GM18951 (cell line): ENCODE measurements at regions not wholly inside any gene's neighbourhood (a gene's known extent, or its start where the extent isn't known, plus 50 kb on each side); places are given as distances from the start of the nearest gene placed in this dataset.
"Not testable (repeated sequence)": the region's sequence is repeated elsewhere in the genome, so short reads cannot be mapped to it uniquely, and the experiment has no call there.

Experiments used
- POLR2A ChIP-seq: IDR thresholded peaks from 4 replicates; pipeline ENCODE4 v1.6.1; 2011; ENCODE audit warnings: mild to moderate bottlenecking; ENCODE audit not compliant: insufficient read length, insufficient read depth; ENCODE audit errors: extremely low read depth
- in situ Hi-C: fragments of 300-500 bp; cut with MboI; formaldehyde crosslinking; loops from one replicate; pipeline ENCODE4 v1.12.0; 2022; ENCODE audit warnings: low sequenced_read_pairs, mixed read lengths, inconsistent platforms; ENCODE audit not compliant: unreplicated experiment

DNA sequence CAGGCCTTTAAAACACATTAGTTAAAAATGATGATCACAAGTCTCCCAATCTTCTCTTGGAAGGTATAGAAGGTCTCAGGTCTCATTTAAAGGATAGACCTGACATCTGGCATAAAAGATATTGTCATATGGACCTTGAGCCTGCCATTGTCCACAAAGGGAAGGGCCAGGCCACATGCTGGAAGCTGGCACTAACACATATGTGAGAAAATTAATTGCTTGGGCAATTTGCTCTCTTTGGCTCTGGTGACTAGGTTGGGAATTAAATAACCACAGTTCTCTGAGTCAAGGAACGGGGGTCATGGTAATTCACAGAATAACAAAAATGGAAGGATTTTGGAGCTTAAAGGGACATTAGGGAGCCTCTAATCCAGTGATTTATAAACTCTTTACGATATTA, 727.3 kb downstream of the BCL11A start:
- no peak for TF ChIP-seq POLR2A
- in situ Hi-C loops, result no loop called here

DNA sequence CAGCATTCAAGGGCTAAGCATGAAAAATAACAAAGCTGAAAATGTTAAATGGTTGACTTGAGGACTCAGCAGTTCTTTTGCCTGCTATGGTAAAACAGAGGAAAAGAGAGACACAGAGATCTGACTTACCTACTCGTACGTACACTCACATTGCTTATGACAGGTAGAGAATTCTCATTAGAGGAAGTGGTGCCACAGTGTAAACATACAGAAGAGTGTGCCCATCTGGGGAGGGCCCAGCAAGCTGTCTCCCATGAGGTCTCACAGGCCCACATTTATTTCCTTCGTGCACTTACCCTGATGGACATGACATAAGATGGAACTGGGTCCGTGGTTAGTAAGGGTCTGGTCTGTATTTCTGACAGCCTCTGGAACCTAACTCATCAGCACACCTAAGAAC, 729.1 kb downstream of the BCL11A start:
- in situ Hi-C loops, result no loop called here
- TF ChIP-seq POLR2A, result no peak

DNA sequence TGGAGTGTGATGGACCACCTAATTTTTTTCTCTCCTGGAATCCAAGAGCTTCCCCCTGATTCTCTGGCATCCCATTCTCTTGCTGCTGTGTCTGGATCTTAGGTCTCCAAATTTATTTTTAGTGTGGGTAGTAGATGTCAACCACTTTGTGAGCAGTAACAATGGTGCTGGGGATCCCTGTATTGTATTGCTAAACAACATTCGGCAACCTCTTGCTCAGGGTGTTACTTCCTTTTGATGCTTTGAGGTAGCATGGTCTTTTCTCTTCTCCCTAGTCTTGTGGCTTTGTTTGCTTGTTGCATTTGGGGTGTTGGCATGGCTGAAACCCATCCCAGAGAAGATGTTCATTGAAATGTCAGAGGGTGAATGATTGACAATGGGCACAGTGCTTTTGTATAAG, 737.4 kb downstream of the BCL11A start:
- no peak for TF ChIP-seq POLR2A
- in situ Hi-C loops, result no loop called here

DNA sequence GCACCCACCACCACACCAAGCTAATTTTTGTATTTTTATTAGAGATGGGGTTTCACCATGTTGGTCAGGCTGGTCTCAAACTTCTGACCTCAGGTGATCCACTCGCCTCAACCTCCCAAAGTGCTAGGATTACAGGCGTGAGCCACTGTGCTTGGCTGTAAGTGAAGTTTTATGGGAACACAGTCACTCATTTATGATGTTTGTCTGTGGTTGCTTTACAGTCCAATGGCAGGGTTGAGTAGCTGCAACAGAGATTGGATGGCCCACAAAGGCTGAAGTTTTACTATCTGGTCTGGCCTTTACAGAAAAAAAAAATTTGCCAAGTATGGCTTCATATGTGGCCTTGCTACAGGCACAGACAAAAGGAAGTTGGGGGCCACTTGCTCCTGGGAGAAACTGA, 743.2 kb downstream of the BCL11A start:
- in situ Hi-C loops, result not testable (repeated sequence)

DNA sequence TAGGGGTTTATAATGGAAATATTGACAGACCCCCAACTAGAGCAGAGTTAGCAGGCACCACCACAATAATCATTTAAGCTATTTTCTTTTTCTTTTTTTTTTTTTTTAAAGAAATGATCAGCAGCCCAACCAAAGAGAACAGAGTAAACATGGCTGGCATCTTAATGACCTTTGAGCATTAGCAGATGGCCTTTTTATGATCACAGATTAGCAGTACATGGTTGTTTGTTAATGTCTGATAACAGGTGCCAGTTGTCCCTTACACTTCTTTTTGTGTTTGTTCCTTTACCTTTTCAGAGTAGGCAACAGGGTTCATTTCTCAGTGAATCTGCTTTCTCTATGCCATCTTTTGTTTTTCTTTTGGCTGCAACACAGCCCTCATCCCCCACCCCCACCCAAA, 747.0 kb downstream of the BCL11A start:
- no peak for TF ChIP-seq POLR2A
- in situ Hi-C loops, result no loop called here

DNA sequence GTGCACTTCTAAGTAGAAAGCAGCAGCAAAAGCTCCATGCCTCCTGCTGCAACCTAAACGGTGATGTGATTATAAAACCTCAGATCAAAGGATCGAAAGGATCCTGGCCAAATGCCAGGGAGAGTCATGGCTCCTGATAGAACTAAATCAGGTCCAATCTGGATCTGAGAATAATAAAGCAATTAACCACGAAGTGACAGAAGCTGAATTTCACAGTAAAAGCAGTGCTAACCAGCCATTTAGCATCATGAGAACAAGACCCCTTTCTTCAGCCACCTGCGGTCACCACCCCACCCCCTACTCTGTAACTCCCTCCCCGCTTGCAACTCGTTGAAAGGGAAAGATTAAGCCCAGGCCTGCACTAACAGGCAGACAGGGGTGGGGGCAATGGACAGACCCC, 748.7 kb downstream of the BCL11A start:
- no peak for TF ChIP-seq POLR2A
- in situ Hi-C loops, result no loop called here

DNA sequence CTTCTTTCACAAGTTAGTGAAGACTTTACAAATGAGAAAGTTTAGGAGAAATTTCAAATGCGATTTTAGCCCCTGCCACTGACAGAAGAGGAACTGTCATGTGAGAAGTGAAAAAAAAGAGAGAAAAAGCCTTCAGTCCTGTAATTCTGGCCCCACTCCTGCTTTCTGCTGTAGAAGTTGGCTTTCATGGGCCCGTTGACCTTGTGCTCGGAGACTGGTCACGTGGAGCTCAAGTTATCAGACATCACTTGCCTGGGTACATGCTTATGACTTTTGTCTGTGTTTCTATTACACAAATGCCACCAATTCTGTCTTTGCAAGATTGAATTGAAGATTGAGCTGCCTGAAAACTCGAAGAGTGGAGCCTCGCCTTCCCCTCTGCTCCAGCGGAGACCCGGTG, 749.9 kb downstream of the BCL11A start:
- in situ Hi-C loops, result no loop called here
- no peak for TF ChIP-seq POLR2A

DNA sequence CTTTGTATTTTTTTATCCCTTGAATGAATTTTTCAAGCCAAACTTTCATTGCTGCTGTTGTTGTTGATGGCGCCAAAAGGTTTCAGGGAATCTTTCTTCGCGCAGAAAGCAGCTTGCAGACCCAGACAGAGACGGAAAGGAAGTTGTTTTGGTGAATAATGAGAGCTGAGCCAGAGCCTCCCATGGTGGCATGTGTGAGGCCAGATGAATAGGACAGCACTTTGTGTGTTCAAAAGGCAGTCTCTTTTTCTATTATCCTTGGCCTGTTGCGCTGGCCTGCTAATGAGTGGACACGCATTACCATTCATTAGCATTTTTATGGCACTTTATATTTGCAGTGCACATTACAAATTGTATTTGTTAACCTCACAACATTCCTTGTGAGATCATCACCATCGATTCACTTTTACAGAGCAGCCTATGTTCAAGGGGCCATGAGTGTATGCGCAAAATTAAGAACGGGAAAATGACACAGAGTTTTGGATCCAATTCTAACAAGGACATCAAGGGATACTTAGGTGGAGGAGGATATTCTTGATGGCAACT, 754.7 kb downstream of the BCL11A start:
- in situ Hi-C loops, result no loop called here
- TF ChIP-seq POLR2A, result no peak

DNA sequence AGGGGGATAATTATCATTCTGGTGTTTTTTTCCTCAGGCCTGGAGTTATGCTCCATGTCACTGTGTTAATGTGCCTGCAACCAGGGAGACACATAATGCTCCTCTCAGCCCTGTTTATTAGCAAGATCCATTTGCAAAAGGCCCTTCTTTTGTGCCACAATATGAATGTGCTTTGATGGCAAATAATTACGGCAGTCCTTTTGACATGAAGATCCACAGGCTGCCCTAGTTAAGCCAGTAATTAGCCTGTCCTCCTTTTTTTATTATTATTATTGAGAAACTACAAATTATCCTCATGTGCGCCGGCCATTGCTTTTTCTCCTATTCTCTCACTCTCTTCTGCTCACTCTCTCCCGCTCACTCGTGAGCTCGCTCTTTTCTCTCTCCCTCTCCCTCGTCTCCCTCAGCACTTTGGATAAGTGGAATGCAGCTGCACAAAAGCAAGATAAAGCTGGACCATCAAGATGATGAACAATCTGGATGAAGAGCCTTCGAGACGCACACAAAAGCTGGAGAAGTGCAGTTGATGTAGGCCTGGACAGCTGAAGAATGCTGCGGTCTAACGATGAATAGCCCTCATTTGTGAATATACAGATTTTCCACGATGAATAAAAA, 762.3 kb downstream of the BCL11A start:
- TF ChIP-seq POLR2A, result no peak
- in situ Hi-C loops, result no loop called here

DNA sequence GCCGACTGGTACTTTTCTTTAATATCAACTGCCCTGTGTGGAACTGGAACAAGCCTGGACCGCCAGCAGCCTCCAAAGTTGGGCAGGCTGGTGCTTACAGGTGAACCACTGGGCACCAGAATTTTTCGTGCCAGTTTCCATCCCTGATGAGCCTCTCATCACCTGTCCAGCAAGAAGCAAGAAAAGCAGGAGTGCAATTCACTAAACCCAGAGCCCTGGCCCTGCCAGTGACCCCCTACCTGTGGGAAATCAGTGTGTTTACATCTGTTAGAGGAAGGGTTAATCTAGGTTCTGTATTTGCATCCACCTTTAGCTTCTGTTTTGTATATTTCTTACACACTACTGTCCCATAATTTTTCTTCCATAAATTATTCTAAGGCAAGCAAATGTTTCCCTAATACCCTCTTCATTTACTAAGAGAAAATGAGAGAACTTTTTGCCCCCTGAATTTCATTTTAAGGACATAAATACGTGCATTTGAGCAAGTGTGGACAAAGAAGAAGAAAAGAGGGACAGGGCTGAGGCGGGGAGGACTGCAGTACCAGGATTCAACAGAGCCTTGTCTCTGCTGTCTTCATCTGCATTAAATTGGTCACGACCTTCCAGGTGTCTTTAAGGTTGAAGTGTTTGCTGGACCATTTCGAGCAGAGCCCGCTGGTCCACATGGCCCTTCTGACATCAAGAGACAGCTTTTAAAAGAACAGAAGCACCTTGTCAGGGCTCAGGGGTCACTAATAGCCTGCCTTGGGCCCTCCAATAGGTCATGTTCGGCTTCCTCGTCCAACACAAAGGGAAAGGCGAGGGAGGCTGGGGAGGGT, 763.1 kb downstream of the BCL11A start:
- no peak for TF ChIP-seq POLR2A
- in situ Hi-C loops, result no loop called here

DNA sequence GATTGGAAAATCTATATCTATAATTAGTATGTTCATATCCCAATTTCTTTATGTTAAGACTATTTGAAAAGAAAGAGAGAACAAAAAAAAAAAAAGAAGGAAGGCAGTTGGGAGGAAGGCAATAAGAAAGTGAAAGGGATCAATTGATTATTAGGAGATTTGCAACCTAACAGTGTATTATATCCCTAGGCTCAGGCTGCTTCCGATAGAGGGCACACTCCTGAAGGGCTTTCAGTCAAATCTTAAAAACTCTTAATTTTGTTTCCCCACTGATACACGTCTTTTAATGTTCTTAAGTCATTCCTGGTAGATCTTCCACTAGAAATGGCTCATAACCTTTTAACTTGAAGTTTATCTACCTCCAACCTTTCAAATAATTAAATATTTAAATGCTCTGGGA, 763.9 kb downstream of the BCL11A start:
- in situ Hi-C loops, result no loop called here
- TF ChIP-seq POLR2A, result no peak

DNA sequence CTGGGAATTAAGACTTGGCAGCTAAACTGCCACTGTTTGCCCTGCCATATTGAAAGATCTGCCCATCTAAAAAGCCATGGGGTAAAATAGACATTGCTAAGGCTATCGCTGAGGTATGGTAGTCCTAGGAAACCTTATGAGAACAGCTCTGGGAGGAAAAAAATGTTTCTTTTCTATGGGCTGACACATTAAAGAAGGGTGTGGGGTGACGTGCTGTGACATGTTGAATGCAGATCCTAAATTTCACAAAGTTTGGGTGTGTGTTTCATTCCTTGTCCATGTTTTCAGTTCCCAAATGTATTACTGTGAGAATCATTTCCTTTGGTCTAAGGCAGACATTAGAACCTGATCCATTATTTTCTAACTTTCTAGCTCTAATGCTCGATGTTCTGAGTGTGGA, 766.4 kb downstream of the BCL11A start:
- no peak for TF ChIP-seq POLR2A
- in situ Hi-C loops, result no loop called here

DNA sequence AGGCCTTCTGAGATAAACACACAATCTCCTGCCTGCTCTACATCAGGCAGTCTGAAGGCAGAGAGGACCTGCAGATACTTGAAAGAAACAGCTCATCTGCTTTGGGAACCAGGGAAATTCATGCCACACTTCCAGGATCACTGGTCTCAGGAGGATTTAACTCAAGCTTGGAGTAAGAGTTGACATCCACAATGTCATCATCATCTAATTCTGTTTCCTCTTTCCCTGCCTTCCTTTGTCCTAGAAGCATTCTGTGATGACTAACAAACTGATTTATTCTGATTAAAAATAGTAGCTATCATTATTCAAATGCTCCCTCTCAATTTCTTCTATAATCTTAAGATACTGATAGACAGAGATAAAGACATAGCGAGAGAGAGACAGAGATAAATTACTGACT, 766.8 kb downstream of the BCL11A start:
- no peak for TF ChIP-seq POLR2A
- in situ Hi-C loops, result no loop called here

DNA sequence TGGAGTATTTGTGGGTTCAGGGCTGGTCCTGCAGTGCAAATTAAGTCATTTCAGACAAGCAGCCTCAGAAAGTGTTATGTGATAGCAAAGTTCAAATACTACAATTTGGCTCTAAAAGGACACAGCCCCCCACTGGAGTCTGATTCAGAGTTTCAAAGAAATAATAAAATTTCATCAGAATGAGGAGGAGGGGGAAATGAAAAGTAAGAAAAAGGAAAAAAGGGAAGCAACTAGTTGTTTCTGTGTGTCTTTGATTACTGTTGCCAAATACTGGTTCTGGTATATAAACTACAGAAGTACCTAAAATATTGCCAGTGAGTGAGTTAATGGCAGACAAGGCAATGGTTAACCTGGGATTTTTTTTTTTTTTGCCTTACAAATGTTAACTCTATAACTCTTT, 773.9 kb downstream of the BCL11A start:
- no peak for TF ChIP-seq POLR2A
- in situ Hi-C loops, result no loop called here
